ENCODE measurements at regions not wholly inside any gene's neighbourhood (a gene's known extent, or its start where the extent isn't known, plus 50 kb on each side); places are given as distances from the start of the nearest gene placed in this dataset.
"Not testable (repeated sequence)": the region's sequence is repeated elsewhere in the genome, so short reads cannot be mapped to it uniquely, and the experiment has no call there.

- in situ Hi-C loops (cut with HindIII; ENCODE audit: low sequenced_read_pairs): not testable (repeated sequence)
These were observed 235.9 kb upstream of the RAI14 start for GRCh38 chr5:34420191-34420590.

GRCh38 chr5:34436761-34437501 lies 219.2 kb upstream of the RAI14 start:
- in situ Hi-C loops (cut with HindIII; ENCODE audit: low sequenced_read_pairs): no loop called here

GRCh38 chr5:34439601-34440000 lies 216.5 kb upstream of the RAI14 start:
- in situ Hi-C loops (cut with HindIII; ENCODE audit: low sequenced_read_pairs): no loop called here

- in situ Hi-C loops (cut with HindIII; ENCODE audit: low sequenced_read_pairs): not testable (repeated sequence)
These were observed 214.4 kb upstream of the RAI14 start for GRCh38 chr5:34441767-34442166.

- in situ Hi-C loops (cut with HindIII; ENCODE audit: low sequenced_read_pairs): no loop called here
These were observed 208.7 kb upstream of the RAI14 start for GRCh38 chr5:34447424-34447823.

GRCh38 chr5:34449639-34450038 lies 206.5 kb upstream of the RAI14 start:
- in situ Hi-C loops (cut with HindIII; ENCODE audit: low sequenced_read_pairs): no loop called here

- in situ Hi-C loops (cut with HindIII; ENCODE audit: low sequenced_read_pairs): no loop called here
These were observed 205.8 kb upstream of the RAI14 start for GRCh38 chr5:34450338-34450737.

GRCh38 chr5:34452170-34452828 lies 203.8 kb upstream of the RAI14 start:
- in situ Hi-C loops (cut with HindIII; ENCODE audit: low sequenced_read_pairs): no loop called here

GRCh38 chr5:34455098-34455497 lies 201.0 kb upstream of the RAI14 start:
- in situ Hi-C loops (cut with HindIII; ENCODE audit: low sequenced_read_pairs): no loop called here

- in situ Hi-C loops (cut with HindIII; ENCODE audit: low sequenced_read_pairs): no loop called here
These were observed 196.2 kb upstream of the RAI14 start for GRCh38 chr5:34459908-34460307.

- in situ Hi-C loops (cut with HindIII; ENCODE audit: low sequenced_read_pairs): no loop called here
These were observed 195.6 kb upstream of the RAI14 start for GRCh38 chr5:34460496-34460895.

- in situ Hi-C loops (cut with HindIII; ENCODE audit: low sequenced_read_pairs): no loop called here
These were observed 191.3 kb upstream of the RAI14 start for GRCh38 chr5:34464829-34465228.

GRCh38 chr5:34465301-34465700 lies 190.8 kb upstream of the RAI14 start:
- in situ Hi-C loops (cut with HindIII; ENCODE audit: low sequenced_read_pairs): not testable (repeated sequence)

- in situ Hi-C loops (cut with HindIII; ENCODE audit: low sequenced_read_pairs): not testable (repeated sequence)
These were observed 189.4 kb upstream of the RAI14 start for GRCh38 chr5:34466519-34467388.

- in situ Hi-C loops (cut with HindIII; ENCODE audit: low sequenced_read_pairs): no loop called here
These were observed 188.7 kb upstream of the RAI14 start for GRCh38 chr5:34467436-34467835.

GRCh38 chr5:34467984-34468383 lies 188.1 kb upstream of the RAI14 start:
- in situ Hi-C loops (cut with HindIII; ENCODE audit: low sequenced_read_pairs): not testable (repeated sequence)

- in situ Hi-C loops (cut with HindIII; ENCODE audit: low sequenced_read_pairs): no loop called here
These were observed 186.2 kb upstream of the RAI14 start for GRCh38 chr5:34469971-34470370.

GRCh38 chr5:34474573-34475021 lies 181.5 kb upstream of the RAI14 start:
- in situ Hi-C loops (cut with HindIII; ENCODE audit: low sequenced_read_pairs): no loop called here

- in situ Hi-C loops (cut with HindIII; ENCODE audit: low sequenced_read_pairs): no loop called here
These were observed 180.7 kb upstream of the RAI14 start for GRCh38 chr5:34475249-34475966.

GRCh38 chr5:34476941-34477565 lies 179.1 kb upstream of the RAI14 start:
- in situ Hi-C loops (cut with HindIII; ENCODE audit: low sequenced_read_pairs): no loop called here

Data from endothelial cell of hepatic sinusoid (primary cell).